ENCODE measurements at regions not wholly inside any gene's neighbourhood (a gene's known extent, or its start where the extent isn't known, plus 50 kb on each side); places are given as distances from the start of the nearest gene placed in this dataset.

DNA sequence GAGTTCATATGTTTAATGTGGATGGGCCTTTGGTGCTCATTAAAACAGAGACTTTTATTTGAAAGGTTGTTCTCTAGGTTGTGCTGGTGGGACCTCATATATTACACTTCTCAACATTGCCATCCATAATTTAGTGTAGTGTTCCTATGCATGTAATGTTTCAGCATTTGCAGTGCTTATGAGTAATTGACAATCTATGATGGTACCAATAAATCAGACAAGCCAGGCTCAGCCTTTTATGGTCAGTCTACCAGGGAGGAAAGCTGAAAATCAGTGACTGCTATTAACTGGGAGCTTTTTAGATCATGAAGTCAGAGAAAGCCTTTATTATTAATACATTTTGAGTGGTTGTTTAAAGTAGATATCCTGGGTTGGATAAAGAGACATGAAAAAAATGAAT lies 120.1 kb upstream of the SLC28A3 start:
- no peaks in the 10 kb centered on the region for H3K27me3 ChIP-seq
- TF ChIP-seq CTCF (IDR thresholded peaks at IDR 0.05; ENCODE audit: low read depth, low read length): no peak

GRCh38 chr9:84463272-84463671 lies 122.7 kb upstream of the SLC28A3 start:
- H3K36me3 ChIP-seq: no peaks in the 10 kb centered on the region
- no peaks in the 10 kb centered on the region for H3K27me3 ChIP-seq
- no peak for TF ChIP-seq CTCF (IDR thresholded peaks at IDR 0.05; ENCODE audit: low read depth, low read length)
- H3K4me3 ChIP-seq (ENCODE audit: low read depth, low read length): no peak overlapping the region
- DNase-seq: no peak
- no peaks in the 10 kb centered on the region for H3K9me3 ChIP-seq
- no peaks in the 10 kb centered on the region for H3K4me1 ChIP-seq

More for the DNA sequence above, 120.1 kb upstream of the SLC28A3 start:
- Histone ChIP-seq H3K9me3 (no peaks in the 10 kb centered on the region), H3K4me1 (no peaks in the 10 kb centered on the region), H3K4me3 (ENCODE audit: low read depth, low read length) (no peak overlapping the region), H3K36me3 (no peaks in the 10 kb centered on the region)
- no peak for DNase-seq

DNA sequence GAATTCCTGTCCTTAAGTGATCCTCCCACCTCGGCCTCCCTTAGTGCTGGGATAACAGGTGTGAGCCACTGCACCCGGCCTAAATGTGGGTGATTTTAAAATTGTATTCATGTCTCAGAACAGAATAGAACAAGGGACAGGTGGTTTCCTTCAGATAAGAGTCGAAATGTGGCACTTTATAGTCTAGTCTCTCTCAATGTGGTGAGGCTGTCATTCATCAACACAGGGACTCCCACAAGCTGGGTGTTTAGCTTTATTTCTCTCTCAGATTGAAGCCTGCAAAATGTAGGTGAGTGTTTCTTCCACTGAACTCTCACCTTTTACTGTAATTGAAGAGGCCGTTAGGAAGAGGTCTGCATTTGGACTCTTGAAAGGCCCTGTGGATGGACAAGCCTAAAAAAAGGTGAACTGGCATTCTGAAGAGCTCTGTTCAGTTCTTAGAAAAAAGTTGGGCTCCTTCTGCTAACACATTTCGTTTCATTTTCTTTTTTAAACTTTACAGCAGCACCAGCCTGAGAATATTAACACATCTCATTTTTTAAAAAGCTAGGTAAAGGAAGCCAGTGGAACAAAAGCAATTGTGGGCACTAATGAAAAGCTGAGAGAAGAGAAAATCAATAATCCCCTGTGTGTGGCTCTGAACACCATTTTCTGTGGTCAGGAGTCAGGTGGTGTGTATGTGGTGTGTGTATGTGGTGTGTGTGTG lies 126.2 kb upstream of the SLC28A3 start:
- DNase-seq: no peak
- H3K36me3 ChIP-seq: no peaks in the 10 kb centered on the region
- TF ChIP-seq CTCF (IDR thresholded peaks at IDR 0.05; ENCODE audit: low read depth, low read length): no peak
- H3K9me3 ChIP-seq: no peaks in the 10 kb centered on the region
- no peaks in the 10 kb centered on the region for H3K4me1 ChIP-seq
- no peak overlapping the region for H3K4me3 ChIP-seq (ENCODE audit: low read depth, low read length)
- no peaks in the 10 kb centered on the region for H3K27me3 ChIP-seq

- no peak for DNase-seq
- Histone ChIP-seq H3K36me3 (no peaks in the 10 kb centered on the region), H3K4me3 (ENCODE audit: low read depth, low read length) (no peak overlapping the region), H3K9me3 (no peaks in the 10 kb centered on the region), H3K27me3 (no peaks in the 10 kb centered on the region), H3K4me1 (no peaks in the 10 kb centered on the region)
- TF ChIP-seq CTCF (IDR thresholded peaks at IDR 0.05; ENCODE audit: low read depth, low read length): no peak
Observed at GRCh38 chr9:84471816-84472215, 131.3 kb upstream of the SLC28A3 start.

DNA sequence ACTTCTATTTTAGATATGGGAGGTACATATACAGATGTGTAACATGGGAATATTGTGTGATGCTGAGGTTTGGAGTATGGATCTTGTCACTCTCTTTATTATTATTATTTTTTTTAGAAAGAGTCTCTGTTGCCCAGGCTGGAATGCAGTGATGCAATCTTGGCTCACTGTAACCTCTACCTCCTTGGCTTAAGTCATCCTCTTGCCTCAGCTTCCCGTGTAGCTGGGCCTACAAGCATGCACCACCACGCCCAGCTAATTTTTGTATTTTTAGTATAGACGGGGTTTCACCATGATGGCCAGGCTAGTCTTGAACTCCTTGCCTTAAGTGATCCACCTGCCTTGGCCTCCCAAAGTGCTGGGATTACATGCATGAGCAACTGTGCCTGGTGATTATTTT lies 138.4 kb upstream of the SLC28A3 start:
- DNase-seq: no peak
- no peaks in the 10 kb centered on the region for H3K36me3 ChIP-seq
- H3K4me3 ChIP-seq (ENCODE audit: low read depth, low read length): no peak overlapping the region
- H3K4me1 ChIP-seq: no peaks in the 10 kb centered on the region
- H3K27me3 ChIP-seq: no peaks in the 10 kb centered on the region
- no peaks in the 10 kb centered on the region for H3K9me3 ChIP-seq
- no peak for TF ChIP-seq CTCF (IDR thresholded peaks at IDR 0.05; ENCODE audit: low read depth, low read length)

DNA sequence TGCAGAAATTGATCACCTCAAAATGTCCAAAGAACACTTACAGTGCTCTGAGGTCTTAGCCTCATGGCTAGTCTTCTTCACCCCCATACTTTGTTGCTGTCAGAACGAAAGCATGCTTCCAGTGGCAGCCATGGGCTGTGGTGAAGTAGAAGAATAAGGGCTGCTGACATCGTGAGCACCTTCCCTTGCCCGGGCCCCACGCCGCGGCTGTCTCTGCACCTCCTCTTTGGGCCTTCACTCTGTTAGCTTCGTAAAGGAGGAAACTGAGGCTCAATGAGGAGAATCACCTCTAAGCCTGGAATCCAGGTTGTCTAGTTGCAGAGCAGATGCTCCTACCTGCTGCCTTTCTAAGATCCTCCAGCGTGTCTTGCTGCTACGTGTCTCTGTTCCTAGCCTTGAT lies 139.5 kb upstream of the SLC28A3 start:
- H3K27me3 ChIP-seq: no peaks in the 10 kb centered on the region
- no peak overlapping the region for H3K4me3 ChIP-seq (ENCODE audit: low read depth, low read length)
- DNase-seq: no peak
- H3K36me3 ChIP-seq: no peaks in the 10 kb centered on the region
- H3K4me1 ChIP-seq: no peaks in the 10 kb centered on the region
- no peaks in the 10 kb centered on the region for H3K9me3 ChIP-seq
- no peak for TF ChIP-seq CTCF (IDR thresholded peaks at IDR 0.05; ENCODE audit: low read depth, low read length)

Data from BE2C (cell line).